ELF-1 (cell line): ENCODE measurements at regions not wholly inside any gene's neighbourhood (a gene's known extent, or its start where the extent isn't known, plus 50 kb on each side); places are given as distances from the start of the nearest gene placed in this dataset.
A peak's percentile ranks its signal among the peaks of the same experiment; 100 is the strongest.

Source experiments
- DNase-seq: peaks from one replicate; pipeline ENCODE4 v3.0.0-alpha.2; 2016; ENCODE audit warnings: low read depth, low spot score

DNA sequence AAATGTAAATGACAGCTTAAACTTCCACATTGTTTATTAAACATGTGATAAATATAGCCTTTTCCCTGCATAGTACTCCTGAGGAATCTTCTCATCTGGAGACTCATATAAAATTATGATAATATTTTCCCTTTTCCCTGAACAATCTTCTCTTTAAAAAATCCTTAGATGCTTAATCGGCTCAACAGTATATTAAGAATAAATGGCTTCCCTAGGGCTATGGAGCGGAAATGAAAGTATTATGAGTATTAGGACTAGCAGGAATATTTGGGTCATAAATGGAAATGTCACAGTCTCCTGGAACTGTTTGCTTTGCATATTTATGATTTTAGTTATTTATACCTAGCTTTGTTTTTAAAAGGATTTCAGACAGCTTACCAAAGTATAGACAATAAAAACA, 200.7 kb upstream of the PDE5A start:
- DNase-seq: no peak

DNA sequence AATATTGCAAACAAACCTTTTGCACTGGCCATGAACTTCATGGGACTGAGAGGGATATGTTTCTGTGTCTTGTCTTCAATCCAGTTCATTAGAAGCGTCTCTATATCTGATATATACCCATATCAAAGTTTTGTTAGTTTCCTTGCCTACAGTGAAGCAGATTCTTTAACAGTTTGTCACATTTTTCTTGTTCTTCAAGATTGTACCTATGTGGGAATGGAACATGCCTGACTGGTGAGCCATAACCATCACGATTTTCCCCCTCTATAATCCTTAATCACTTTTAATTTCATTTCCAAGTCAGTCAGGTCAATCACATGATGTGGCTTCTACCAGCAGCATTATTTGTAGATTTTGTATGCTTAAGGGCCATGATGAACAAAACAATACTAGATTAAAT, 197.1 kb upstream of the PDE5A start:
- DNase-seq: no peak

DNA sequence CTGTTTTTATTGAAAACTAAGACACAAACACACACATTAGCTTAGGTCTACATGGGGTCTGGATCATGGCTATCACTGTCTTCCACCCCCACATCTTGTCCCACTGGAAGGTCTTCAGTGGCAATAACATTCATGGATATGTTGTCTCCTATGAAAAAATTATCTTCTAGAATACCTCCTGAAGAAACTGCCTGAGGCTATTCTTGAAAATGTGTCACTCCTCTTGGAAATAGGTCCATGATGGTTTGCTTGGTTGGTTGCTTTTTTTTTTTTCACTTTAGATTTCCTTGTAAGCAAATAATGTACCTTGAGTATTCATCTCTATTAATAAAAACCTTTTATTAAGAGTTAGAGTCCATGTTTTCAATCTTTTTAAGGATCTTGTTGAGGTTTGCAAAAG, 195.3 kb upstream of the PDE5A start:
- DNase-seq: no peak

DNA sequence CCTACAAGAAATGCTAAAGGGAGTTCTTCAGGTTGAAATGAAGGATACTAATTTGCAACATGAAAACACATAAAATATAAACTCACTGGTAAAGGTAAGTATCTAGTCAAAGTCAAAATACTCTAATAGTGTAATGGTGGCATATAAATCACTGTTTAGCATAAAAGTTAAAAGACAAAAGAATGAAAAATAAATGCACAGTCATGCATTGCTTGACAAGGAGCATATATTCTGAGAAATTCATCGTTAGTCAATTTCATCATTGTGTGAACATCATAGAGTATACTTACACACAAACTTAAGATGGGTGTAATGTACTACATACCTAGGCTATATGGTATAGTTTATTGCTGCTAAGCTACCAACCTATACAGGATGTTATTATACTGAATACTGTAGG, 194.4 kb upstream of the PDE5A start:
- DNase-seq: no peak

DNA sequence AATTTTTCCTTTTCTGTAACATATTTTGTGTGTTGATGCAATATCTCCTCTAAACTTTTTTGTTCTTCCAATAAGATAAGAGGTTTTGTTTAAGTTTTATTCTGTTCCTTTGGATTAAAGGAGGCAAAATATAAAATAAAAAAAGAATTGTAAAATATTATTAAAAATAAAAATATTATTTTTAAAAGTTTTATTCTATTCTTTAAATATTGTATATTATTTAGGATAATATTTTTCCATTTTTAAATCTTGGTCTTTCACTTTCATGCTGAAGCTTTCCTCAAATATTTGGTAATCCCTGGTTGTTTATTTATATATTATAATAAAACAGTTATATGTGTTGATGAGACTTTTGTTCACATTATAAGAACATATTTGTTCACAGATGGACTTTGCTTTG, 187.9 kb upstream of the PDE5A start:
- DNase-seq: no peak

DNA sequence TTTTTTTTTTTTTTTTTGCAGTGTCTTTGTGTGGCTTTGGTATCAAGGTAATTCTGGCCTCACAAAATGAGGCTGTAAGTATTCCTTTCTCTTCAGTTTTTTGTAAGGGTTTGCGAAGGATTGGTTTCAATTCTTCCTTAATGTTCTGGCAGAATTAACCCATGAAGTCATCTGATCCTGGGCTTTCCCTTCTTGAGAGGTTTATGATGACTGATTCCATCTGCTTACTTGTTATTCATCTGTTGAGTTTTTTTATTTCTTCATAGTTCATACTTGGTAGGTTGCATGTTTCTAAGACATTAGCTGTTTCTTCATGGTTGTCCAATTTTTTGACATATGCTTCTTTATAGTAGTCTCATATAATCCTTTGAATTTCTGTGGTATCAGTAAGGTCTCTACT, 181.4 kb upstream of the PDE5A start:
- no peak for DNase-seq

DNA sequence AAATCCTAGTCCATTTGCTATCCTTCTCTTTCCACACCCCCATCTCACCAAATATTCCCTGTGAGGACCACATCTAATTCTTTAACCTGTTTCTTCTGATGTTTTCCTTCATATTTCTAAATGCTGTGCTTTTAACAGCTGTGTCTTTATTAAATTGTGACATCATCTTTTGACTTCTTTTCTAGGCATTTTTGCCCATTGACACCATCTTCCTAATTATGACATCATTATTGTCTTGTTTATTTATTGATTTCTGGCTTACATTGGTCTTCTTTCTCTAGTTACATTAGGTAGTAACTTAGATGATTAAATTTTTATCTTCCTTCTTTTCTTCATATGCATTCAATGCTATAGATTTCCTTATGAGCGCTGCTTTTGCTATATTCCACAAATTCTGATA, 175.8 kb upstream of the PDE5A start:
- no peak for DNase-seq

DNA sequence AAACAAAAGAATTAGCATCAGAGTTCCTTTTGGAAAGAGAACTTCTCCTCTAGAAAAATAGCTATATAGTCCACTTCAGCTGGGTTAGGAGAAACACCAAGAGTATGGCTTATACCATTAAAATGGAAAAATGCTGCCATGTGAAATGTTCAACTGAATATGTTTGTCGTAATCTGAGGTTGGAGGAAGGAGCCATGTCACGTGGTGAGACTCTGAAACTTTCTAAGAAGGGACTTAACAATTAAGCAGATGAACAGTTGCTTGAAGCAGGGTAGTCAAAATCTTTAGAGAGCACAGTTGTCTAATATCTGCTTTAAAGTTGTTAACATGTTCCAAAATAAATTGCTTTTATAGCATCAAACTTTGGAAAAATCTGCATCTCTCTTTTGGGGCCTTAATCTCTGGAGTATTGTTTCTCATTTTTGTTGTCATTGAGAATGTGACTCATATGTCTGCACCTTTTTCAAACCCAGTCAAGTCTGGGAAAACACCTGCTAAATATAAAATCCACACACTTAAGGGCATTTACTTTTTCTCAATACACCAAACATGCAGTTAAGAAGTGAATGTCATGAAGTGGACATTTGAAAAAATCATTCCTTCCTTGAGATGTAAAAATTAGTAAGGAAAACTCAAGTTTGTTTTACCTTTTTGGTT, 168.8 kb upstream of the PDE5A start:
- no peak for DNase-seq

DNA sequence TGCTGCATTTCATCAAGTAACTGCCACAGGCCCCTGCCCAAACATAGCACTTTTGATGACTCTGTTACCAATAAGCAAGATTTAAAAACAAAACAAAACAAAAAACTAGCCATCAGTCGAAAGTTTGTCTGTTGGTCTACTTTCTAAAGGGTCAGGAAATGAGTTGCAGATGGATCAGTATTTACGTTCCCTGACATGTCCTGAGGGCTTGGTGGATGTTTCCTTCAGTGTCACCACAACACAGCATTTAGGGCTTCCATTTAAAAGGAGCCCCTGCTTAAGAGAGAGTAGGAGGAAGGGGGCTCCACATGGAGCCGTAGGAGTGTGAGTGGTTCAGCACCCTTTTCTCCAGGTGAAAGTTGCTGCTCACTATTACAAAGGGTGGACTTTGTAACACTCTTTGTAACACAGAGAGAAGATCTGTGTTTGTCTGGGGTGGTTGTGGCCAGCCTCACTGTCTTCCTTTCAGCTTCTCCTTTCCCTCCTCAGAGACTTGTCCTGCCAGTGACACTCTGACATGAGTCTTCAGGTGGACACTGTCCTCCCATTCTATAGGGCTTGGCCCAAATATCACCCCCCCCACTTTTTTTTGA, 167.5 kb upstream of the PDE5A start:
- DNase-seq: peak; percentile 55

DNA sequence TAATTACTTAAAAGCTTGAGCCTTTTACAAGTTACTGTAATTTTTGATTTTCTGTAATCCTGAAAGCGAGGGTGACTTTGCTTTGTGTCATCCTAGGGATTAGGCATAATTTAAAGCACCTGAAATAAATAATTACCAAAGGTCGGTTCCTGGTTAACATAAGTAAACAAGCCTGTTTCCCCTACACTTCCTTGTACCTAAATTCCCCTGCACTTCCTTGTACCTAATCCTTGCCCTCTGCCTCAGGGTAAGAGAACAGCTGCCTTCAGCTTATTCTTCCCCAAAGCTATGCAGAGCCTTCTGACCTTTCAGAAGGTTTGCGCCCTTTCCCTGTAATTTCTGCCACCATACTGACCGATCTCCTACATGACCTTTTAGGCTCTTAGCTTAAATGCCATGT, 166.1 kb upstream of the PDE5A start:
- peak; percentile 43 for DNase-seq

DNA sequence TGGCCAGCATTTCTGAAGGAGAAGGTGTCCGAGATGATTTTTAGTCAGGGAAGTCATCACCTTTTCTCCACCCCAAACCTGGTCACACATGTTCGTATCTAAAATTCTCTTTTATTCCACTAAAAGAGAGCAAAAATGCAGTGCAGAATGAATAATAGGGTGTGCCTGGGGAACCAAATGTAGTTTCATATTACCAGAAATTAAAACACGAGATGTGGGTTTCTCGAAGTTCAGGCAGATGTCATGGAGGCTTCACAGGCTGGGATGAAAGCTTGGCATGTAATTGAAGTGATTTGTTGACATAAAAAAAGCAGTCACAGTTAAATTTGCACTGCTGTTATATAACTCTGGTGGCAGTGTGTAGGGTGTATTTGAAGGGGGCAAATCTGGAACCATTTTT, 165.5 kb upstream of the PDE5A start:
- DNase-seq: no peak

DNA sequence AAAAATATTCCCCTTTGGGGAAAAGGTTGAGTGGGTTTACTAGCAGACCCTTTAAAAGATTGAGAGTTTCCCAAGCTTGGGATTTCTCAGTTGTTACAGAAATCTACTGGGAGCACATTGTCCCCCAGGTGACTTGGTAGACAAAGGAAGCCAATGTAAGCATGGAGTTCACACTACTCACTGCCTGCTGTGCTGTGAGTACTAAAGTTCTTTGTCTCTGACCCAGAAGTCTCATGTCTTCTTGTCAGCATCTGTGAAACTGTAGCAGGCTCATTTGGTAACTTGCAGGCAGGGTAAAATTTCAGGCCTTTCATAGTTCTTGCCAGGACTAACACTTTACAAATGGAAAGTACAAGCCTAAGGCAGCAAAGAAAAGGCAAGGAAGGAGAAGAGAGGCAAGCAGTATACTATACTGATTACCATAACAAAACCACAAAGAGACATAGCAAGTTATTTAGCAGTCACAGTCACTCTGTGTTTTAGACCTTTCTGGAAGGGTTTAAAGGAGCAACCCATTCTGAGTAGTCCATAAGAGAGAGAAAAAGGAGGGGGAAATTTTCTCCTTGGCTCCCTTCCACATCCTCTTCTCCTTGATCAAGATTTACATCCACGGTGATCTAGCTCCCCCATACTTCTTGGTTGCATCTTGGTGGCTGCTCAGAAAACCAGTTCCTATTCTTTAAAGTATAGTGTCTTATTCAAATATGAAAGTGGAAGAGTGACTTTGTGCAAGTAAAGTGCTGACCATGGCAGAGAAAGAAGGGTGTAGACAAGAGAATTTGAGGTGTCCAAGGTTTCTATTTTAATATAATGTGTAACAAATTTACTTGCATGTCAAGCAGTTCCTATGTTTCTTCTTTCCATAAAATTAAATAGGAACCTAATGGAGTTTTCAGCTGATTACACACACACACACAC, 160.0 kb upstream of the PDE5A start:
- peak; percentile 42 for DNase-seq

DNA sequence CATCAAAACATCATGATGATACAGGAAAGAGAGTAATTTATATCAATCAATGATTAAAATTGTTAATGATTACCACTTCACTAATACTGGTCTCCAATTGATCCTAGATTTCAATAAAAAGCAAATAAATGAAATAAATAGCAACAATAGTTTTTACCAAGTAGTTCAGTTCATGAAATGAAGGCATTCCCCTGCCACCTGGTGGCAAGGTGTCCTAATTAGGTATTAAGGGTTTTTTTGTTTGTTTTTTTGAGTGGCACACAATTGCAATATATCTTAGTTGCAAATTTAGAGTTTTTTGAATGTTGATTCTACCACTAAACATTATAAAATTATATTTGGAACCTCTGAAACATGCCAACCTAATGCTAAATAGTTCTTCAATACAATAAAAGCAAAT, 157.4 kb upstream of the PDE5A start:
- no peak for DNase-seq

DNA sequence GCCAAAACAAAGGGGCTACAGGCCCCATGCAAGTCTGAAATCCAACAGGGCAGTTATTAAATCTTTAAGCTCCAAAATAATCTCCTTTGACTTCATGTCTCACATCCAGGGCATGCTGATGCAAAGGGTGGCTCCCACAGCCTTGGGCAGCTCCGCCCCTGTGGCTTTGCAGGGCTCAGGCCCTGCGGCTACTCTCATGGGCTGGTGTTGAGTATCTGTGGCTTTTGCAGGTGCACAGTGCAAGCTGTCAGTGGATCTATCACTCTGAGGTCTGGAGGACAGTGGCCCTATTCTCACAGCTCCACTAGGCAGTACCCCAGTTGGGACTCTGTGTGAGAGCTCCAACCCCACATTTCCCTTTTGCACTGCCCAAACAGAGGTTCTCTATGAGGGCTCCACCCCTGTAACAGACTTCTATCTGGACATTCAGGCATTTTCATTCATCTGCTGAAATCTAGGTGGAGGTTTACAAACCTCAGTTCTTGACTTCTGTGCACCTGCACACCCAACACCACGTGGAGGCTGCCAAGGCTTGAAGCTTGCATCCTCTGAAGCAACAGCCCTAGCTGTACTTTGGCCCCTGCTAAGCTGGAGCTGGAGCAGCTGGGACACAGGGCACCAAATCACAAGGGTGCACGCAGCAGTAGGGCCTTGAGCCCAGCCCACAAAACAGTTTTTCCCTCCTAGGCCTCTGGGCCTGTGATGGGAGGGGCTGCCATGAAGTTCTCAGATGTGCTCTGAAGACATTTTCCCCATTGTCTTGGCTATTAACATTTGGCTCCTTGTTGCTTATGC, 154.8 kb upstream of the PDE5A start:
- DNase-seq: no peak

DNA sequence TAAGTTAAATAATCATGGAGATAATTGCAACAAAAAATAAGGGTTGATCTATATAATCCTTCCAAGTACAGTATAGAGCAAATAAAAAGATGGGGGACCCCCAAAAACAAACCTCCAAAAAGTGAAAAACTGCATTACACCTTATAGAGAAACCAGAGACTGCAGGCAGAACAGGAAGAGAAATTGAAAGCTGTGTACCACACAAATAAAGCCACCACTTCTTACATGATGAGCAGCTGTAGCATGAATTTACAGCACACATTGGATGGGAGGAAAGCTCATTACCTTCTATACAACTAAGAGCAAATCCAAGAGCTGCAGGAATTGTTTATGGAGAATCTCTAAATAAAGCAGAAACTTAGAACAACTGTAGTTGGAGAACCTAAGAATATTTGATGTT, 152.4 kb upstream of the PDE5A start:
- DNase-seq: no peak

DNA sequence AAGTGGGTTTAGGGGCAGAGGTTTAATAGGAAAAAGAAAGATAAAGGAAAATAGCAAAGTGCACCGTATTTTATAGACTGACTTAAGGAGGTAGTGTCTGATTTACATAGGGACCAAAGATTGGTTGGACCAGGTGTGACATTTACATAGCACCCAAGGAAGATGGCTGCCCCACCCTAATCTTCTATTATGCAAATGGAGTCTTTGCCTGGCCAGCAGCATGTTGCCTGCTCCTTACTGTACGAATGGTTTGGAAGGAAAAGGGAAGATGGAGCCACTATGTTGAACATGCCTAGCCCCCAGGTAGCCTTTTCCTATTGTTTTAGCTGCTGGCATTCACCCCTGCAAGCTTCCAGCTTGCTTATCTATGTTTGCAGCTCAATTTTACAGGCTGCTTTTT, 146.2 kb upstream of the PDE5A start:
- DNase-seq: peak; percentile 52

DNA sequence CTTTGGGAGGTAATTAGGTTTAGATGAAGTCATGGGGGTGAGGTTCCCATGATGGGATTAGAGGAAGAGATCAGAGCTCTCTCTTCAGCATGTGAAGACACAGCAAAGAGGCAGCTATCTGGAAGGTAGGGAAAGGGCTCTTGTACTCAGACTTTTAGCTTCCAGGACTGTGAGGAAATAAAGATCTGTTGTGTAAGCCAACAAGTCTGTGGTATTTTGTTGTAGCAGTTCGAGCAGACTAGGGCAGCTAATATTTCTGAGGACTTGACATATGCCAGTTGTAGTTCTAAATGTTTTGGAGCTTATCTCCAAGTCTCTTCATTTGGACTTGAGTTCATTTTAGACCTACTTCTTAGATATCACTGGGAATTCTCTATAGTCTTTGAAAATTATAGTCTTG, 137.3 kb upstream of the PDE5A start:
- no peak for DNase-seq

DNA sequence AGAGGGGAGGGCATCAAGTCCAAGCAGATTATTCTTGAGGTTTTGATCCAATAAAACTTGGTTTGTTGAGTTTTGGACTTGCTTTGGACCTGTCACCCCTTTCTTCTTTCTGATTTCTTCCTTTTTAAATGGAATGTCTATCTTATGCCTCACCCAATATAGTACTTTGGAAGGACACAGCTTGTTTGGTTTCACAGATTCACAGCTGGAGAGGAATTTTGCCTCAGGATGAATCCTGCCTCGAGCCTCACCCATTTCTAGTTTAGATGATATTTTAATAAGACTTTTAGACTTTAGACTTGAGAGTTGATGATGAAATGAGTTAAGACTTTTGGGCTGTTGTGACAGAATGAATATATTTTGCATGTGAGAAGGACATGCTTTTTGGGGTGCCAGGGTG, 136.9 kb upstream of the PDE5A start:
- DNase-seq: no peak

DNA sequence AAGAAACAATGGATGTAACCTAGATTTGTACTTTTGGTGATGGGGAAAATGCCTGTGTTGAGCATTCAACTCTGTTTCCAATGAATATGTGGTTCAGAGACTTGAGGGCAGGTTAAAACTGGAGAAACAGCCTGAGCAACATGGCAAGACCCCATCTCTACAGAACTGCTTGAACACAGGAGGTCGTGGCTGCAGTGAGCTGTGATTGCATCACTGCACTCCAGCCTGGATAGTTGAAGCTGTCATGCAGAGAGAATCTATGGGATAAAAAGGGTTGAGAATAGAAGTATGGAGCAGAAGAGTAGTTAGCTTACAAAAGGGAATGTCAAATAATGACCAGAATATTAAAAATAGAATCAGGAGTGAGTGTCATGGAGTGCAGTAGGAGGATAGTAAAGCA, 134.8 kb upstream of the PDE5A start:
- no peak for DNase-seq

DNA sequence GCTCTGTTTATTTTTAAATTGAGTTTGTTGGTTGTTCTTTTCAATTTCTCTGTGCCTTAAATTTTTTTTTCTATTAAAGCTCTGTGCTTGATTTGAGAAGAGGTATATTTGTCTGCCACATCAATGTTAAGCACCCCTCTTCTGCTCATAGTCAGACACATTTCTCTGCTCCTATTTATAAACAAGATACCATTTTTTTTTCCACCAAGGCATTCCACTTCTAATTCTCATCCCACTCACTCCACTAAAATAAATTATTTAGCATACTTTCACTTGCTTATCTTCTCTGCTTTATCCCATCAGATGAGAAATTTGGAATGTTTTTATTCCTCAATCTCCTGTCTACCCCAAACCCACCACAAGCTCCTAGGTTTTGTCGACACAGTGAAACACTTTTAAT, 127.0 kb upstream of the PDE5A start:
- DNase-seq: no peak

DNA sequence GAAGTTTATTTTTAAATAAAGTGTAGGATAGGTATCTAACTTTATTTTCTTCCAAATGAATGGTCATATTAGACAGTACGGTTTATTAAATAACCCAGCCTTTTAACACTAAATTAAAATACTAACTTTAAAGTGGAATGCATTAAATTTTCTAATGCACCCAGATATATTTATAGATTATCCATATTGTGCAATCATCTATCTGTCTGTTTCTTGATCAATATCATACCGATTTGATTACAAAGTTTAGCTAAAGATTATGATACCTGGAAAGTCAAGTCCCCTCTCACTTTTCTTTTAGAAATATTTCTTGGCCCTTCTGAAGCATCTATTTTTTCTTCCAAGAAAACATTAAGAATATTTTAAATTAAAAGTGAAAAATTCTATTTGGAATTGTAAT, 124.3 kb upstream of the PDE5A start:
- DNase-seq: no peak

DNA sequence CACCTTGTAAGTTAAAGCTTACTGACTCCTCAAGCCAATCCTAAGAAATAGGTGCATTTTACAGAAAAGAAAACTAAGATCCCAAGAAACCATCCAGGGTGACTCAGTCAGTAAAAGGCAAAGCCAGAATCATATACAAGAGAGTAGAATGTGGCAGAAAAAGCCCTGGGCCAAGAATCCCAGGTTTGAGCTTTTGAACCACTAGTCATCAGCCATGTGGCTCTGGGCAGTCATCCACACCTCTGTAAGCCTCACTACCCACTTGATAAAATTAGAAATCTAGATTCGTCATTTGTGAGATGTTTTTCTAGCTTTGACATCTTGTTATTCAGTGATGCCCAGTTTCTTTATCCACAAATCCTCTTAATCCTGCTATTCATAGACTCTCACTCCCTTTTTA, 122.2 kb upstream of the PDE5A start:
- DNase-seq: no peak
